Lower leg skin (tissue), 3 donors: ENCODE measurements at regions not wholly inside any gene's neighbourhood (a gene's known extent, or its start where the extent isn't known, plus 50 kb on each side); places are given as distances from the start of the nearest gene placed in this dataset.

ENCODE experiments used
- CTCF ChIP-seq, 3 donors: fragments of 450-650 bp; IDR thresholded peaks; one replicate each; pipeline ENCODE4 v1.5.1; 2016; ENCODE audit warnings: antibody characterized with exemption in 3 of 3, mild to moderate bottlenecking in 3 of 3, moderate library complexity in 2 of 3
- POLR2A ChIP-seq, 2 donors: fragments of 450-650 bp; IDR thresholded peaks; one replicate each; pipeline ENCODE4 v1.6.1; 2016 to 2017; ENCODE audit warnings: antibody characterized with exemption in 2 of 2, mild to moderate bottlenecking in 1 of 2, moderate library complexity in 1 of 2

GRCh38 chr7:153393666-153394065, 634.1 kb downstream of the ACTR3B start:
- no peak for TF ChIP-seq CTCF (IDR thresholded peaks at IDR 0.05)
- TF ChIP-seq POLR2A (IDR thresholded peaks at IDR 0.05) = no peak
